Astrocyte (in vitro differentiated cells and primary cell): ENCODE measurements at regions not wholly inside any gene's neighbourhood (a gene's known extent, or its start where the extent isn't known, plus 50 kb on each side); places are given as distances from the start of the nearest gene placed in this dataset.

Experiments used
- DNase-seq: peaks from one replicate; pipeline ENCODE4 v3.0.0-alpha.2; 2010; ENCODE audit warnings: low read depth
- FAIRE-seq: peaks from 2 replicates; lab custom pipeline; 2011; peaks lifted over from hg19 to GRCh38; lab: Jason Lieb, UNC
- H2AFZ ChIP-seq: 2 replicates; pipeline ENCODE4 v1.6.0; 2012; ENCODE audit warnings: low read depth, low read length, inconsistent platforms
- H3K27ac ChIP-seq: 2 replicates; pipeline ENCODE4 v1.5.1; 2011; ENCODE audit warnings: low read depth, low read length, inconsistent platforms
- H3K27me3 ChIP-seq: 2 replicates; pipeline ENCODE4 v1.6.0; 2011; ENCODE audit warnings: low read length, inconsistent platforms; ENCODE audit not compliant: insufficient read depth
- H3K36me3 ChIP-seq: 2 replicates; pipeline ENCODE4 v1.5.1; 2011; ENCODE audit warnings: low read length, inconsistent platforms; ENCODE audit not compliant: insufficient read depth
- H3K4me1 ChIP-seq: 2 replicates; pipeline ENCODE4 v1.5.1; 2011; ENCODE audit warnings: low read length, inconsistent platforms; ENCODE audit not compliant: insufficient read depth
- H3K4me2 ChIP-seq: 2 replicates; pipeline ENCODE4 v1.6.0; 2012; ENCODE audit warnings: low read length, inconsistent platforms
- H3K4me3 ChIP-seq: 2 replicates; pipeline ENCODE4 v1.5.1; 2011; ENCODE audit warnings: low read depth, mild to moderate bottlenecking, low read length, inconsistent platforms; ENCODE audit not compliant: insufficient read depth
- H3K79me2 ChIP-seq: 2 replicates; pipeline ENCODE4 v1.6.0; 2012; ENCODE audit warnings: mild to moderate bottlenecking, low read length, inconsistent platforms; ENCODE audit not compliant: insufficient read depth
- H3K9ac ChIP-seq: 2 replicates; pipeline ENCODE4 v1.6.0; 2012; ENCODE audit warnings: mild to moderate bottlenecking, low read length, inconsistent platforms
- H3K9me3 ChIP-seq: 2 replicates; pipeline ENCODE4 v1.5.1; 2012; ENCODE audit warnings: low read depth, mild to moderate bottlenecking, low read length, inconsistent platforms; ENCODE audit not compliant: insufficient read depth
- H4K20me1 ChIP-seq: 2 replicates; pipeline ENCODE4 v1.6.0; 2012; ENCODE audit warnings: low read length, inconsistent platforms; ENCODE audit not compliant: insufficient read depth
- H3K27ac Mint-ChIP-seq: one replicate; pipeline ENCODE4 v1.8.0; 2021; ENCODE audit warnings: mild to moderate bottlenecking, mixed read lengths; ENCODE audit not compliant: unreplicated experiment
- H3K27me3 Mint-ChIP-seq: one replicate; pipeline ENCODE4 v1.8.0; 2021; ENCODE audit warnings: low read depth, mixed read lengths; ENCODE audit not compliant: unreplicated experiment
- H3K36me3 Mint-ChIP-seq: one replicate; pipeline ENCODE4 v1.8.0; 2021; ENCODE audit warnings: low read depth, mixed read lengths; ENCODE audit not compliant: unreplicated experiment
- H3K4me1 Mint-ChIP-seq: one replicate; pipeline ENCODE4 v1.8.0; 2021; ENCODE audit warnings: low read depth, mixed read lengths; ENCODE audit not compliant: unreplicated experiment
- H3K4me3 Mint-ChIP-seq: one replicate; pipeline ENCODE4 v1.8.0; 2021; ENCODE audit warnings: mild to moderate bottlenecking, moderate library complexity, mixed read lengths; ENCODE audit not compliant: unreplicated experiment
- H3K9me3 Mint-ChIP-seq: one replicate; pipeline ENCODE4 v1.8.0; 2021; ENCODE audit warnings: mild to moderate bottlenecking, mixed read lengths; ENCODE audit not compliant: unreplicated experiment
- EZH2 ChIP-seq: IDR thresholded peaks from 2 replicates; pipeline ENCODE4 v1.6.1; 2012; ENCODE audit warnings: mild to moderate bottlenecking, low read length, inconsistent platforms; ENCODE audit not compliant: insufficient read depth
- TF ChIP-seq, protein P1 (sequence below): IDR thresholded peaks from 2 replicates; pipeline ENCODE4 v1.5.1; 2011; ENCODE audit warnings: low read depth, mild to moderate bottlenecking, inconsistent platforms, low read length, moderate library complexity; ENCODE audit not compliant: insufficient read depth

DNA sequence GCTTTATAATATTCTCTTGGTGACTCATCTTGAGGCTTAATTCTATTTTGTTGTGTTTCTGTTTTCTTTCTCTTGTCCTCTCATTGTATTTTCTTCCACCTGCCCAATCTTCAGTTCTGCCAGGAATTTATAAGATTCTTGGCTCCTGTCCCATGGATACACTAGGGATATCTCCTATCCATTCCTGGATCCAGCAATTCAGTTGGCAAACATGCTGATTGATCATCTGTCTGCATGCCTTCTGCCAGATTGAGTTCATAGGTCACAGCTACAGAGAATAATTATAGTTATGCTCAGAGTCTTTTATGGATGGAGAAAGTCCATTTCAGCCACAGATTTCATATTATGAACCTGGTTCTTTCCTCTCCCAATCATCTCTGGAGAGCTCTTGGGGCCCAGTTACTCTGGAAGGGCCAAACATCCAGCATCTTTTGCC lies 140.4 kb upstream of the MAGI2 start:
- Mint-ChIP-seq H3K4me1 (no peaks in the 10 kb centered on the region), H3K27me3 (no peaks in the 10 kb centered on the region), H3K27ac (no peak overlapping the region), H3K9me3 (no peaks in the 10 kb centered on the region), H3K36me3 (no peaks in the 10 kb centered on the region), H3K4me3 (no peak overlapping the region)
- Histone ChIP-seq H3K4me3 (no peak overlapping the region), H4K20me1 (no peaks in the 10 kb centered on the region), H3K79me2 (no peaks in the 10 kb centered on the region), H3K27ac (no peak overlapping the region), H3K4me2 (no peak overlapping the region), H2AFZ (no peak overlapping the region), H3K9ac (no peak overlapping the region), H3K9me3 (no peaks in the 10 kb centered on the region), H3K4me1 (no peaks in the 10 kb centered on the region), H3K27me3 (no peaks in the 10 kb centered on the region), H3K36me3 (no peaks in the 10 kb centered on the region)
- TF ChIP-seq, protein P1, sequence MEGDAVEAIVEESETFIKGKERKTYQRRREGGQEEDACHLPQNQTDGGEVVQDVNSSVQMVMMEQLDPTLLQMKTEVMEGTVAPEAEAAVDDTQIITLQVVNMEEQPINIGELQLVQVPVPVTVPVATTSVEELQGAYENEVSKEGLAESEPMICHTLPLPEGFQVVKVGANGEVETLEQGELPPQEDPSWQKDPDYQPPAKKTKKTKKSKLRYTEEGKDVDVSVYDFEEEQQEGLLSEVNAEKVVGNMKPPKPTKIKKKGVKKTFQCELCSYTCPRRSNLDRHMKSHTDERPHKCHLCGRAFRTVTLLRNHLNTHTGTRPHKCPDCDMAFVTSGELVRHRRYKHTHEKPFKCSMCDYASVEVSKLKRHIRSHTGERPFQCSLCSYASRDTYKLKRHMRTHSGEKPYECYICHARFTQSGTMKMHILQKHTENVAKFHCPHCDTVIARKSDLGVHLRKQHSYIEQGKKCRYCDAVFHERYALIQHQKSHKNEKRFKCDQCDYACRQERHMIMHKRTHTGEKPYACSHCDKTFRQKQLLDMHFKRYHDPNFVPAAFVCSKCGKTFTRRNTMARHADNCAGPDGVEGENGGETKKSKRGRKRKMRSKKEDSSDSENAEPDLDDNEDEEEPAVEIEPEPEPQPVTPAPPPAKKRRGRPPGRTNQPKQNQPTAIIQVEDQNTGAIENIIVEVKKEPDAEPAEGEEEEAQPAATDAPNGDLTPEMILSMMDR, result no peak
- no peak for TF ChIP-seq EZH2
- no peak for DNase-seq
- FAIRE-seq, result no peak

DNA sequence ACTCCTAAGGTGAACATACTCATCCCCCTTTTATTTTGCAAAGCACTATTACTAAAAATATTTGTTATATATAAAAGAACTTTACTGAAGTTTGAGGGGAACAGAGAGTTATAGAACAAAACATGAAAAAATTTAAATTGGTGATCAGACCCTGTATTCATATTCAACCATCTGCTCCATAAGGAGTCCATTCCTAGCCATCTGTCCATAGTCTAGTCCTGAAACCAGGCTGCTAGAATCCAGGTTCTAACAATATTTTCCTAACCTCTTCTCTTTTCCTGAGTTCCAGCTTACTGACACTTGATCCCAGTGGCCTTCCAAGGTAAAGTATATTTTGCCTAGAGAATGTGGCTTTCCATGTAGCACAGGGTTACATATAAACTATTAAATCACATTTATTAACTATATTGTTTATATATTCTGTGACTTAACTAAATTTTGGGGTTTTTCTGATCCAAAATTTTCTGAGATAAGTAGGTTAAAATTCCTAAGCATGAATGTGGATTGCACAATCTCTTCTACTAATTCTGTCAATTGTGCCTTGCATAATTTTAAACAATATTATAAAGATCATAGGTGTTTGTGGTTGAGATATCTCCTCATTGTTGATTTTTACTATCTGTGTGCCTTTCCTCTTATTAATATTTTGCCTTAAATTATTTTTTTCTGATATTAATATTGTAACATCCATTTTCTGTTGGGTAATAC lies 137.6 kb upstream of the MAGI2 start:
- H3K4me1 Mint-ChIP-seq, result no peaks in the 10 kb centered on the region
- Histone ChIP-seq H3K27ac (no peak overlapping the region), H3K9me3 (no peaks in the 10 kb centered on the region), H3K27me3 (no peaks in the 10 kb centered on the region), H3K36me3 (no peaks in the 10 kb centered on the region), H3K4me3 (no peak overlapping the region), H3K9ac (no peak overlapping the region), H3K4me1 (no peaks in the 10 kb centered on the region), H4K20me1 (no peaks in the 10 kb centered on the region), H2AFZ (no peak overlapping the region), H3K79me2 (no peaks in the 10 kb centered on the region), H3K4me2 (no peak overlapping the region)
- no peak for TF ChIP-seq EZH2
- TF ChIP-seq, protein P1, result no peak
- H3K4me3 Mint-ChIP-seq, result no peak overlapping the region
- no peaks in the 10 kb centered on the region for H3K36me3 Mint-ChIP-seq
- FAIRE-seq (no peak), DNase-seq (no peak)
- no peaks in the 10 kb centered on the region for H3K27me3 Mint-ChIP-seq
- no peak overlapping the region for H3K27ac Mint-ChIP-seq
- H3K9me3 Mint-ChIP-seq, result peaks cover 1% of the 10 kb centered on the region

DNA sequence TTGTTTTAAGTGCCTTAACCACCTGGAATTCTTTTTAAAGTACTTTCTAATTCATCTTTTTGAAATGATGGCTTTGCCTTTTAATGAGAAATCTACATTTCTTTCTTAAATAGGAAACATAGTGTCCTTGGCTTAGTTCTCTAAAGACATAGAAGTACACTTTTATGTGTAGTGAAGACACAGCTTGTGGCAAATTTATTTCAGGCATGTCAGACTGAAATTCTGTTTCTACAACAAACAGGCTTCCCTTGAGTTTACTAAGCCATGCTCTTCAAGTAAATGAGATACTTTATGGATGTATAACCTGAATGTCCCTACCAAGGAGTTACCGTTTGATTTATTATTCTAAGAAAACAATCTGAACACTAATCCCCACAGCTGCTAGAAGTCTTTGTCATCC lies 136.9 kb upstream of the MAGI2 start:
- no peak for DNase-seq
- Histone ChIP-seq H4K20me1 (no peaks in the 10 kb centered on the region), H3K9me3 (no peaks in the 10 kb centered on the region), H3K36me3 (no peaks in the 10 kb centered on the region), H3K27ac (no peak overlapping the region), H3K4me1 (no peaks in the 10 kb centered on the region), H3K27me3 (no peaks in the 10 kb centered on the region), H2AFZ (no peak overlapping the region), H3K4me2 (no peak overlapping the region), H3K4me3 (no peak overlapping the region), H3K9ac (no peak overlapping the region), H3K79me2 (no peaks in the 10 kb centered on the region)
- H3K27me3 Mint-ChIP-seq, result no peaks in the 10 kb centered on the region
- peaks cover 1% of the 10 kb centered on the region for H3K9me3 Mint-ChIP-seq
- no peaks in the 10 kb centered on the region for H3K36me3 Mint-ChIP-seq
- no peaks in the 10 kb centered on the region for H3K4me1 Mint-ChIP-seq
- FAIRE-seq, result no peak
- H3K4me3 Mint-ChIP-seq, result no peak overlapping the region
- H3K27ac Mint-ChIP-seq, result no peak overlapping the region
- TF ChIP-seq, protein P1, result no peak
- no peak for TF ChIP-seq EZH2
